Testis (tissue), 2 donors: ENCODE measurements at regions not wholly inside any gene's neighbourhood (a gene's known extent, or its start where the extent isn't known, plus 50 kb on each side); places are given as distances from the start of the nearest gene placed in this dataset.

Source experiments
- DNase-seq: peaks from one replicate; pipeline ENCODE4 v3.0.0-alpha.2; 2019
- H3K27ac ChIP-seq, 2 donors: fragments of 200-600 bp; sonication (generic); one replicate each; pipeline ENCODE4 v1.5.1; 2019
- H3K27me3 ChIP-seq: fragments of 200-600 bp; sonication (generic); one replicate; pipeline ENCODE4 v1.5.1; 2019
- H3K36me3 ChIP-seq: fragments of 200-600 bp; sonication (generic); one replicate; pipeline ENCODE4 v1.5.1; 2017; ENCODE audit warnings: low read depth; ENCODE audit errors: missing control alignments
- H3K4me1 ChIP-seq: fragments of 200-600 bp; sonication (generic); one replicate; pipeline ENCODE4 v1.5.1; 2019
- H3K4me3 ChIP-seq, 2 donors: fragments of 200-600 bp; sonication (generic); one replicate each; pipeline ENCODE4 v1.5.1; 2017 to 2019
- H3K9me3 ChIP-seq: fragments of 200-600 bp; sonication (generic); one replicate; pipeline ENCODE4 v1.5.1; 2017
- POLR2A ChIP-seq: fragments of 450-650 bp; IDR thresholded peaks from one replicate; pipeline ENCODE4 v1.6.1; 2017; ENCODE audit warnings: antibody characterized with exemption, mild to moderate bottlenecking, moderate library complexity
- whole genome bisulfite sequencing, 2 donors: methylation state at CpG; one replicate each; pipeline ENCODE4 v1.1.5; 2018; 5-methylcytosine and 5-hydroxymethylcytosine counted together
- intact Hi-C: fragments of 100-400 bp; cut with DNase I; formaldehyde crosslinking; loops from one replicate; pipeline ENCODE4 v1.15.1; 2023; ENCODE audit warnings: low total_unique reads
- TF ChIP-seq, protein P1 (sequence below), 3 experiments: fragments of 450-650 bp in 2 of 3; fragments of 200-600 bp in 1 of 3; sonication (generic) in 1 of 3; IDR thresholded peaks; one replicate each; pipeline ENCODE4 v1.5.1; 2016 to 2019; ENCODE audit warnings: antibody characterized with exemption in 3 of 3, mild to moderate bottlenecking in 2 of 3, moderate library complexity in 1 of 3

DNA sequence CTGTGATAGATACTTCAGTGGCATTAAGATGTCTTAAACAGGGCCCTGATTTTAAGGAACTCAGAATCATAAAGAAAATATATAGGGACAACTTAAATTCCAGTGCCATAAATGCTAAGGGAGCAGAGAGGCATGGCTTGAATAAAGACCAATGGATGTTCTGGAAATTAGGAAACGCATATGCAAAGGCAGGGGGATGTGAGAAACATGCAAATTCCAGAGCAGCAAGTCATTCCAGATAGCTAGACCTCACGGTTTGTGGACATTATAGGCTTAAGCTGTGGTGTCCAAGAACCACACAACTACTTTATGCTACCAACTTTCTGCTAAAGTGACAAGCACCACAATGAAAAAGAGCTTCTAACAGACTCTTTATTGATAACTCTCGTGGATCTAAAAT is 132.6 kb upstream of the ANK2 start:
- 81 to 92% methylated on average over 3 of the region's 3 CpGs for WGBS, 2 donors

DNA sequence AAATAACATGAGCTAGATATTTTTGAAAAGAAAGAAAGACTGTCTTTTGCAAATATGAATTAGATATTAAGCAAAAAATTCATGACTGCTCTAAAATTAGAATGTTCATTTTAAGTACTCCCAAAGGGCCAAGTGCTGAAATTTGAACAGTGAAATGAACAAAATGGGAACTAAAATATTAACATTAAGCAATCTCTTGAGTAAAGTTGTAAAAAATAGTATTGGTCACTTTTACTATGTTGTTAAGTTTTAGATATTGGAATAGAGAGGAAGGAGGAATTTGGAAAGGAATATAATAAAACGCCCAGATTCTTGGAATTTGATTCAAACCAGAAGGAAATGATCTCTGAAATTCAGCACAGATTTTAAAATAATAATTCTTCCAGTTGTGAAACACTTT is 125.9 kb upstream of the ANK2 start:
- Histone ChIP-seq H3K4me1 (no peaks in the 10 kb centered on the region), H3K4me3 (no peak overlapping the region), H3K27ac (peak overlapping the region in 1 of 2 donors; percentile 31), H3K36me3 (no peaks in the 10 kb centered on the region), H3K9me3 (no peaks in the 10 kb centered on the region), H3K27me3 (no peaks in the 10 kb centered on the region)
- TF ChIP-seq POLR2A, result no peak
- TF ChIP-seq, protein P1, sequence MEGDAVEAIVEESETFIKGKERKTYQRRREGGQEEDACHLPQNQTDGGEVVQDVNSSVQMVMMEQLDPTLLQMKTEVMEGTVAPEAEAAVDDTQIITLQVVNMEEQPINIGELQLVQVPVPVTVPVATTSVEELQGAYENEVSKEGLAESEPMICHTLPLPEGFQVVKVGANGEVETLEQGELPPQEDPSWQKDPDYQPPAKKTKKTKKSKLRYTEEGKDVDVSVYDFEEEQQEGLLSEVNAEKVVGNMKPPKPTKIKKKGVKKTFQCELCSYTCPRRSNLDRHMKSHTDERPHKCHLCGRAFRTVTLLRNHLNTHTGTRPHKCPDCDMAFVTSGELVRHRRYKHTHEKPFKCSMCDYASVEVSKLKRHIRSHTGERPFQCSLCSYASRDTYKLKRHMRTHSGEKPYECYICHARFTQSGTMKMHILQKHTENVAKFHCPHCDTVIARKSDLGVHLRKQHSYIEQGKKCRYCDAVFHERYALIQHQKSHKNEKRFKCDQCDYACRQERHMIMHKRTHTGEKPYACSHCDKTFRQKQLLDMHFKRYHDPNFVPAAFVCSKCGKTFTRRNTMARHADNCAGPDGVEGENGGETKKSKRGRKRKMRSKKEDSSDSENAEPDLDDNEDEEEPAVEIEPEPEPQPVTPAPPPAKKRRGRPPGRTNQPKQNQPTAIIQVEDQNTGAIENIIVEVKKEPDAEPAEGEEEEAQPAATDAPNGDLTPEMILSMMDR (IDR thresholded peaks at IDR 0.05), result no peak
- WGBS, 2 donors, result 53 to 59% methylated on average over 1 of the region's 1 CpG
- no peak for DNase-seq
- intact Hi-C loops, result no loop called here

More for the DNA sequence above, 132.6 kb upstream of the ANK2 start:
- Histone ChIP-seq H3K36me3 (no peaks in the 10 kb centered on the region), H3K4me1 (no peaks in the 10 kb centered on the region), H3K9me3 (no peaks in the 10 kb centered on the region), H3K4me3 (no peak overlapping the region), H3K27ac (no peak overlapping the region), H3K27me3 (no peaks in the 10 kb centered on the region)
- TF ChIP-seq, protein P1 (IDR thresholded peaks at IDR 0.05), result no peak
- no peak for TF ChIP-seq POLR2A
- DNase-seq, result no peak
- intact Hi-C loops, result no loop called here

DNA sequence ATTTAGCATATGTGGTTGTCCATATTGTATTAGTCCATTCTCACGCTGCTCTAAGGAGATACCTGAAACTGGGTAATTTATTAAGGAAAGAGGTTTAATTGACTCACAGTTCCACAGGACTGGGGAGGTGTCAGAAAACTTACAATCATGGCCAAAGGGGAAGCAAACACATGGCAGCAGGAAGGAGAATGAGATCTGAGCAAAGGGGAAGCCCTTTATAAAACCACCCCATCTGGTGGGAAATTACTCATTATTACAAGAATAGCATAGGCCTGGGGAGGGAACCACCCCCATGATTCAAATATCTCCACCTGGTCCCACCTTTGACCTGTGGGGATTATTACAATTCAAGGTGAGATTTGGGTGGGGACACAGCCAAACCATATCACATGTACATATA is 122.6 kb upstream of the ANK2 start:
- no peaks in the 10 kb centered on the region for H3K27me3 ChIP-seq
- H3K4me1 ChIP-seq, result no peaks in the 10 kb centered on the region
- no peak overlapping the region for H3K27ac ChIP-seq
- no peaks in the 10 kb centered on the region for H3K9me3 ChIP-seq
- H3K4me3 ChIP-seq, result no peak overlapping the region
- no peaks in the 10 kb centered on the region for H3K36me3 ChIP-seq
- intact Hi-C loops, result no loop called here
- DNase-seq, result no peak
- TF ChIP-seq, protein P1 (IDR thresholded peaks at IDR 0.05), result no peak
- no peak for TF ChIP-seq POLR2A
- 96 to 100% methylated on average over 1 of the region's 1 CpG for WGBS, 2 donors

DNA sequence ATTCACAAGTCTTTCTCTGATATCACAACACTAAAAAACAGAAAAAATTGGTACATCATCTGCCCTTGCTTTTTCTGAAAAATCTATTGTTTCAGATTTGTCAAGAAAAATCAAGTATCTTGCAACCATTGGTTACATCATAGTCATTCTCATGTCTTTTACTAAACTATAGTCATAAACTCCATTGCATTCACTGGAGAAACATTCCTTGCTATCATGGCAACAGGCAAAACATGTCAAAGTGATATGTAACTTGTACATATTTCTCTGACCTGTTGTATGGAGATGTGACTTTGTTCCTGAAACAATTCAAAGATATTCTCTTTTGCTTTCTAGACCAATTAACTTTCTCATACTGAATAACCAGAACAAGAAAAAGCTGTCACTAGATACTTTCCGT is 121.9 kb upstream of the ANK2 start:
- no peak for DNase-seq
- no peak for TF ChIP-seq POLR2A
- TF ChIP-seq, protein P1 (IDR thresholded peaks at IDR 0.05), result no peak
- H3K9me3 ChIP-seq, result no peaks in the 10 kb centered on the region

DNA sequence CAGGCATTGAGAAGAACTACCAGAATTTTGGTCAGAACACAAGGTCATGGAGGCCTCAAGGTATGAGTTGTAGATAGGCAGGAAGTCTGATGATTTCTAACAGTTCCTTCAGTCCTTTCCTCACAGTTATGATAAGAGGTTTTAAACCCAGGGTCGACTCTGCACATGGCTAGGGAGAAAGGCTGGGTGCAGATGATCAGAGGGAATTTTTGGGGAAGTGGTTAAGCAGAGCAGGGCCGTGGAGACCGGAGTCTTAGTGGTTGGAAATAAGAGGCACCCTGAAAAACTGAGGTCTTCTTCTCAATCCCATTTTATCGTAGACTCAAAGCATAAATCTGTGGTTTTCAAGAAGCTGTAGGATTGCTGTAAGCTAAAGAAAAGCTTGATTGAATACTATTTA is 118.5 kb upstream of the ANK2 start:
- H3K4me3 ChIP-seq, result no peak overlapping the region
- no peaks in the 10 kb centered on the region for H3K27me3 ChIP-seq
- TF ChIP-seq POLR2A, result no peak
- TF ChIP-seq, protein P1 (IDR thresholded peaks at IDR 0.05), result no peak
- intact Hi-C loops, result no loop called here
- no peaks in the 10 kb centered on the region for H3K4me1 ChIP-seq
- no peak overlapping the region for H3K27ac ChIP-seq
- 83% methylated on average over 4 of the region's 4 CpGs for WGBS, 2 donors
- DNase-seq, result no peak
- H3K9me3 ChIP-seq, result no peaks in the 10 kb centered on the region
- no peaks in the 10 kb centered on the region for H3K36me3 ChIP-seq

More for the DNA sequence above, 121.9 kb upstream of the ANK2 start:
- 65 to 71% methylated on average over 1 of the region's 1 CpG for WGBS, 2 donors
- intact Hi-C loops, result no loop called here
- Histone ChIP-seq H3K4me3 (no peak overlapping the region), H3K27ac (no peak overlapping the region), H3K36me3 (no peaks in the 10 kb centered on the region), H3K4me1 (no peaks in the 10 kb centered on the region), H3K27me3 (no peaks in the 10 kb centered on the region)
